Midbrain (tissue), 1 donor: ENCODE measurements at regions not wholly inside any gene's neighbourhood (a gene's known extent, or its start where the extent isn't known, plus 50 kb on each side); places are given as distances from the start of the nearest gene placed in this dataset.
"Not testable (repeated sequence)": the region's sequence is repeated elsewhere in the genome, so short reads cannot be mapped to it uniquely, and the experiment has no call there.

Experiments
- DNase-seq: peaks from one replicate; lab custom pipeline; 2025; lab: John Stamatoyannopoulos, UW

GRCh38 chr3:177476921-177477435, 279.7 kb upstream of the TBL1XR1 start:
- no peak for DNase-seq

- no peak for DNase-seq
Observed at GRCh38 chr3:177478170-177478867, 281.0 kb upstream of the TBL1XR1 start.

- no peak for DNase-seq
Observed at GRCh38 chr3:177479630-177480029, 282.3 kb upstream of the TBL1XR1 start.

GRCh38 chr3:177481329-177481728, 284.0 kb upstream of the TBL1XR1 start:
- no peak for DNase-seq

- no peak for DNase-seq
Observed at GRCh38 chr3:177482048-177482691, 284.9 kb upstream of the TBL1XR1 start.

- no peak for DNase-seq
Observed at GRCh38 chr3:177483182-177483967, 286.1 kb upstream of the TBL1XR1 start.

GRCh38 chr3:177484206-177484605, 286.9 kb upstream of the TBL1XR1 start:
- no peak for DNase-seq

- DNase-seq, result no peak
Observed at GRCh38 chr3:177484926-177485325, 287.6 kb upstream of the TBL1XR1 start.

GRCh38 chr3:177487635-177488186, 290.4 kb upstream of the TBL1XR1 start:
- no peak for DNase-seq

GRCh38 chr3:177488740-177489139, 291.5 kb upstream of the TBL1XR1 start:
- no peak for DNase-seq

GRCh38 chr3:177490626-177491025, 293.3 kb upstream of the TBL1XR1 start:
- DNase-seq, result peak; percentile 78

GRCh38 chr3:177491296-177492032, 294.2 kb upstream of the TBL1XR1 start:
- DNase-seq, result peak; percentile 78

GRCh38 chr3:177493091-177493490, 295.8 kb upstream of the TBL1XR1 start:
- no peak for DNase-seq

- no peak for DNase-seq
Observed at GRCh38 chr3:177494216-177494615, 296.9 kb upstream of the TBL1XR1 start.

- no peak for DNase-seq
Observed at GRCh38 chr3:177495566-177495965, 298.3 kb upstream of the TBL1XR1 start.

- DNase-seq, result no peak
Observed at GRCh38 chr3:177498037-177498857, 301.0 kb upstream of the TBL1XR1 start.

GRCh38 chr3:177499039-177499438, 301.8 kb upstream of the TBL1XR1 start:
- DNase-seq, result not testable (repeated sequence)

- DNase-seq, result no peak
Observed at GRCh38 chr3:177499779-177500423, 302.6 kb upstream of the TBL1XR1 start.

- DNase-seq, result no peak
Observed at GRCh38 chr3:177510693-177511216, 313.5 kb upstream of the TBL1XR1 start.
